Small intestine (tissue), 7 donors: ENCODE measurements at regions not wholly inside any gene's neighbourhood (a gene's known extent, or its start where the extent isn't known, plus 50 kb on each side); places are given as distances from the start of the nearest gene placed in this dataset.

ENCODE experiments used
- DNase-seq, 2 donors: peaks; one replicate each; pipeline versions ENCODE4 v3.0.0 to v3.0.0-alpha.2; 2013
- FAIRE-seq: peaks from 2 replicates; lab custom pipeline; 2012; peaks lifted over from hg19 to GRCh38; lab: Jason Lieb, UNC
- H3K27ac ChIP-seq, 3 donors: one replicate each; pipeline ENCODE4 v1.5.1; 2013; ENCODE audit warnings: low read length in 2 of 3, mild to moderate bottlenecking in 2 of 3, control low read depth in 1 of 3, inconsistent platforms in 1 of 3, low read depth in 1 of 3, moderate library complexity in 1 of 3
- H3K27me3 ChIP-seq, 3 donors: one replicate each; pipeline ENCODE4 v1.6.1; 2013; ENCODE audit warnings: low read length in 3 of 3, inconsistent platforms in 1 of 3; ENCODE audit not compliant: control insufficient read depth in 3 of 3, insufficient read depth in 3 of 3
- H3K36me3 ChIP-seq, 3 donors: one replicate each; pipeline ENCODE4 v1.6.1; 2013; ENCODE audit warnings: low read length in 3 of 3, inconsistent platforms in 1 of 3, low read depth in 1 of 3, mild to moderate bottlenecking in 1 of 3, moderate library complexity in 1 of 3; ENCODE audit not compliant: control insufficient read depth in 3 of 3, insufficient read depth in 2 of 3
- H3K4me1 ChIP-seq, 3 donors: one replicate each; pipeline ENCODE4 v1.6.1; 2013; ENCODE audit warnings: low read length in 2 of 3, inconsistent platforms in 1 of 3, low read depth in 1 of 3, mild to moderate bottlenecking in 1 of 3, moderate library complexity in 1 of 3; ENCODE audit not compliant: control insufficient read depth in 3 of 3, insufficient read depth in 2 of 3
- H3K4me3 ChIP-seq, 3 donors: one replicate each; pipeline ENCODE4 v1.5.1; 2013; ENCODE audit warnings: low read length in 3 of 3, control low read depth in 1 of 3, inconsistent platforms in 1 of 3, low read depth in 1 of 3, mild to moderate bottlenecking in 1 of 3, moderate library complexity in 1 of 3
- H3K9me3 ChIP-seq, 2 donors: one replicate each; pipeline ENCODE4 v1.6.1; 2013; ENCODE audit warnings: low read depth in 1 of 2, low read length in 1 of 2; ENCODE audit not compliant: control insufficient read depth in 2 of 2, insufficient read depth in 1 of 2
- WGBS, 3 donors: extraction: QIAGEN DNeasy Blood & Tissue Kit; methylation state at CpG; one replicate each; pipeline ENCODE4 v1.1.7; 2013; 5-methylcytosine and 5-hydroxymethylcytosine counted together
- donor health status: healthy with polysubstance abuse.
- donor health status: control.
- donor health status: control.
- donor health status: Bipolar disorder and iron deficiency.
- donor health status: healthy.

- H3K4me3 ChIP-seq, result no peak overlapping the region
- FAIRE-seq (no peak), DNase-seq (no peak)
- no peaks in the 10 kb centered on the region for H3K9me3 ChIP-seq
- no peaks in the 10 kb centered on the region for H3K4me1 ChIP-seq
- H3K27ac ChIP-seq, result no peak overlapping the region
- WGBS, 3 donors, result 89 to 92% (median 91%) methylated on average over 7 of the region's 7 CpGs
- H3K36me3 ChIP-seq, result no peaks in the 10 kb centered on the region
- no peaks in the 10 kb centered on the region for H3K27me3 ChIP-seq
These were observed 2084.5 kb upstream of the C9orf72 start for GRCh38 chr9:29657821-29658220.

GRCh38 chr9:29659014-29659413, 2085.7 kb upstream of the C9orf72 start:
- no peaks in the 10 kb centered on the region for H3K27me3 ChIP-seq
- H3K4me1 ChIP-seq, result no peaks in the 10 kb centered on the region
- no peaks in the 10 kb centered on the region for H3K9me3 ChIP-seq
- DNase-seq (no peak), FAIRE-seq (no peak)
- no peak overlapping the region for H3K27ac ChIP-seq
- no peak overlapping the region for H3K4me3 ChIP-seq
- no peaks in the 10 kb centered on the region for H3K36me3 ChIP-seq
- 85 to 87% (median 87%) methylated on average over 6 of the region's 6 CpGs for WGBS, 3 donors

- Histone ChIP-seq H3K36me3 (no peaks in the 10 kb centered on the region), H3K27ac (no peak overlapping the region), H3K9me3 (no peaks in the 10 kb centered on the region), H3K4me3 (no peak overlapping the region), H3K4me1 (no peaks in the 10 kb centered on the region), H3K27me3 (no peaks in the 10 kb centered on the region)
- 45 to 58% (median 53%) methylated on average over 4 of the region's 4 CpGs for WGBS, 3 donors
- no peak for DNase-seq
- no peak for FAIRE-seq
These were observed 2086.5 kb upstream of the C9orf72 start for GRCh38 chr9:29659736-29660135.

GRCh38 chr9:29668732-29669131, 2095.5 kb upstream of the C9orf72 start:
- no peak for FAIRE-seq
- no peak for DNase-seq
- no peaks in the 10 kb centered on the region for H3K9me3 ChIP-seq
- H3K36me3 ChIP-seq, result no peaks in the 10 kb centered on the region
- no peak overlapping the region for H3K27ac ChIP-seq
- H3K4me1 ChIP-seq, result no peaks in the 10 kb centered on the region
- H3K27me3 ChIP-seq, result no peaks in the 10 kb centered on the region
- no peak overlapping the region for H3K4me3 ChIP-seq
- 26 to 93% (median 77%) methylated on average over 1 of the region's 1 CpG for WGBS, 3 donors

- DNase-seq (no peak), FAIRE-seq (no peak)
- H3K36me3 ChIP-seq, result no peaks in the 10 kb centered on the region
- H3K4me1 ChIP-seq, result no peaks in the 10 kb centered on the region
- H3K4me3 ChIP-seq, result no peak overlapping the region
- H3K9me3 ChIP-seq, result no peaks in the 10 kb centered on the region
- WGBS, 3 donors, result 51 to 73% (median 55%) methylated on average over 1 of the region's 1 CpG
- H3K27me3 ChIP-seq, result no peaks in the 10 kb centered on the region
- H3K27ac ChIP-seq, result no peak overlapping the region
These were observed 2096.3 kb upstream of the C9orf72 start for GRCh38 chr9:29669613-29670012.

GRCh38 chr9:29685531-29685930, 2112.2 kb upstream of the C9orf72 start:
- no peak overlapping the region for H3K27ac ChIP-seq
- H3K27me3 ChIP-seq, result no peaks in the 10 kb centered on the region
- no peaks in the 10 kb centered on the region for H3K4me1 ChIP-seq
- H3K9me3 ChIP-seq, result no peaks in the 10 kb centered on the region
- DNase-seq (no peak), FAIRE-seq (no peak)
- H3K4me3 ChIP-seq, result no peak overlapping the region
- no peaks in the 10 kb centered on the region for H3K36me3 ChIP-seq

GRCh38 chr9:29691145-29691544, 2117.9 kb upstream of the C9orf72 start:
- no peak overlapping the region for H3K4me3 ChIP-seq
- no peaks in the 10 kb centered on the region for H3K36me3 ChIP-seq
- no peak overlapping the region for H3K27ac ChIP-seq
- WGBS, 3 donors, result 9 to 47% (median 25%) methylated on average over 2 of the region's 2 CpGs
- DNase-seq (peak in 1 of 2 donors; percentile 13), FAIRE-seq (no peak)
- H3K9me3 ChIP-seq, result peaks cover 1 to 6% of the 10 kb centered on the region in 2 donors
- H3K27me3 ChIP-seq, result no peaks in the 10 kb centered on the region
- no peaks in the 10 kb centered on the region for H3K4me1 ChIP-seq

GRCh38 chr9:29691758-29692407, 2118.6 kb upstream of the C9orf72 start:
- DNase-seq (no peak), FAIRE-seq (no peak)
- no peaks in the 10 kb centered on the region for H3K27me3 ChIP-seq
- no peaks in the 10 kb centered on the region for H3K36me3 ChIP-seq
- no peaks in the 10 kb centered on the region for H3K4me1 ChIP-seq
- H3K4me3 ChIP-seq, result no peak overlapping the region
- 42 to 55% (median 46%) methylated on average over 7 of the region's 7 CpGs for WGBS, 3 donors
- no peak overlapping the region for H3K27ac ChIP-seq
- H3K9me3 ChIP-seq, result peaks cover 1 to 6% of the 10 kb centered on the region in 2 donors

- no peak overlapping the region for H3K27ac ChIP-seq
- H3K27me3 ChIP-seq, result no peaks in the 10 kb centered on the region
- FAIRE-seq (no peak), DNase-seq (no peak)
- 53 to 78% (median 65%) methylated on average over 2 of the region's 2 CpGs for WGBS, 3 donors
- H3K9me3 ChIP-seq, result peaks cover under 1 to 2% of the 10 kb centered on the region in 2 donors
- H3K4me3 ChIP-seq, result no peak overlapping the region
- H3K4me1 ChIP-seq, result no peaks in the 10 kb centered on the region
- H3K36me3 ChIP-seq, result no peaks in the 10 kb centered on the region
These were observed 2123.7 kb upstream of the C9orf72 start for GRCh38 chr9:29697011-29697410.
